Pancreas (tissue), 10 donors: ENCODE measurements at regions not wholly inside any gene's neighbourhood (a gene's known extent, or its start where the extent isn't known, plus 50 kb on each side); places are given as distances from the start of the nearest gene placed in this dataset.
A peak's percentile ranks its signal among the peaks of the same experiment; 100 is the strongest.

ENCODE experiments used
- ATAC-seq, 4 donors: fragments of 200-7000 bp; cut with Tn5 transposase; one replicate each; pipeline versions ENCODE4 v1.8.0 to v1.9.1; 2020; ENCODE audit warnings: mild to moderate bottlenecking in 4 of 4, moderate library complexity in 4 of 4
- DNase-seq, 6 donors: peaks; one replicate each; pipeline ENCODE4 v3.0.0-alpha.2; 2020
- FAIRE-seq: peaks from 2 replicates; lab custom pipeline; 2012; peaks lifted over from hg19 to GRCh38; lab: Jason Lieb, UNC
- H3K27ac ChIP-seq, 4 donors: fragments of 200-600 bp; sonication (generic); 1 replicate in 3 of 4; 2 replicates in 1 of 4; pipeline versions ENCODE4 v1.5.0 to v1.8.0; 2020
- H3K27me3 ChIP-seq, 4 donors: fragments of 200-600 bp; one replicate each; pipeline ENCODE4 v1.8.0; 2021
- H3K36me3 ChIP-seq, 3 donors: fragments of 200-600 bp; sonication (generic) in 1 of 3; one replicate each; pipeline versions ENCODE4 v1.5.0 to v1.8.0; 2020 to 2021
- H3K4me1 ChIP-seq, 3 donors: fragments of 200-600 bp; one replicate each; pipeline ENCODE4 v1.8.0; 2021
- H3K4me3 ChIP-seq, 4 donors: fragments of 200-600 bp; sonication (generic) in 2 of 4; one replicate each; pipeline versions ENCODE4 v1.5.0 to v1.8.0; 2020 to 2021
- H3K9me3 ChIP-seq, 4 donors: fragments of 200-600 bp; one replicate each; pipeline ENCODE4 v1.8.0; 2021
- CTCF ChIP-seq, 4 donors: fragments of 200-600 bp; sonication (generic) in 3 of 4; IDR thresholded peaks; one replicate each; pipeline versions ENCODE4 v1.5.0 to v1.8.0; 2021; ENCODE audit warnings: antibody characterized with exemption in 4 of 4
- WGBS, 2 donors: extraction: QIAGEN DNeasy Blood & Tissue Kit; methylation state at CpG; one replicate each; pipeline ENCODE4 v1.1.7; 2013; 5-methylcytosine and 5-hydroxymethylcytosine counted together
- intact Hi-C, 3 donors: fragments of 100-400 bp; cut with DNase I; formaldehyde crosslinking; loops; one replicate each; pipeline versions ENCODE4 v1.11.1 to v1.14.2; 2022
- donor health status: healthy with polysubstance abuse.
- donor health status: DM: no; HTN: no; CAD: no; lungs with moderate emphysema.
- donor health status: DM: no; HTN: no; CAD: no.
- donor health status: control.
- donor health status: control.
- donor health status: Bipolar disorder and iron deficiency.
- donor health status: DM: yes; HTN: yes; CAD: no.
- donor health status: DM: no; HTN: no; CAD: no.
- donor health status: DM: no; HTN: no; CAD: no.
- donor health status: DM: yes; HTN: yes; CAD: no.

GRCh38 chr15:89393056-89393455 lies 58.4 kb upstream of the POLG start:
- H3K9me3 ChIP-seq = no peaks in the 10 kb centered on the region
- no peak overlapping the region for H3K4me3 ChIP-seq
- 76 to 82% methylated on average over 5 of the region's 5 CpGs for WGBS, 2 donors
- no peak for ATAC-seq
- DNase-seq = no peak
- intact Hi-C loops = no loop called here
- no peaks in the 10 kb centered on the region for H3K27me3 ChIP-seq
- H3K36me3 ChIP-seq = no peaks in the 10 kb centered on the region
- TF ChIP-seq CTCF (IDR thresholded peaks at IDR 0.05) = no peak
- H3K4me1 ChIP-seq = no peaks in the 10 kb centered on the region
- no peak for FAIRE-seq
- no peak overlapping the region for H3K27ac ChIP-seq

GRCh38 chr15:89391685-89392257 lies 57.1 kb upstream of the POLG start:
- Histone ChIP-seq H3K27ac (no peak overlapping the region), H3K27me3 (no peaks in the 10 kb centered on the region), H3K36me3 (no peaks in the 10 kb centered on the region), H3K9me3 (no peaks in the 10 kb centered on the region), H3K4me3 (no peak overlapping the region), H3K4me1 (no peaks in the 10 kb centered on the region)
- ATAC-seq (no peak), DNase-seq (no peak), FAIRE-seq (no peak)
- TF ChIP-seq CTCF (IDR thresholded peaks at IDR 0.05) = no peak
- intact Hi-C loops = no loop called here
- WGBS, 2 donors = 68 to 76% methylated on average over 12 of the region's 12 CpGs

- DNase-seq (peak in 1 of 6 donors; percentile 40), FAIRE-seq (no peak), ATAC-seq (no peak)
- Histone ChIP-seq H3K27me3 (no peaks in the 10 kb centered on the region), H3K4me3 (no peak overlapping the region), H3K9me3 (no peaks in the 10 kb centered on the region), H3K36me3 (no peaks in the 10 kb centered on the region), H3K27ac (no peak overlapping the region), H3K4me1 (no peaks in the 10 kb centered on the region)
- WGBS, 2 donors = 76 to 79% methylated on average over 19 of the region's 19 CpGs
- TF ChIP-seq CTCF (IDR thresholded peaks at IDR 0.05) = no peak
- intact Hi-C loops = no loop called here
Measured at GRCh38 chr15:89389841-89390603, 55.4 kb upstream of the POLG start.

GRCh38 chr15:89387140-89387903 lies 52.7 kb upstream of the POLG start:
- no peak for DNase-seq
- WGBS, 2 donors = 76 to 85% methylated on average over 12 of the region's 12 CpGs

More at GRCh38 chr15:89387140-89387903, 52.7 kb upstream of the POLG start:
- no peaks in the 10 kb centered on the region for H3K4me1 ChIP-seq
- H3K27ac ChIP-seq = no peak overlapping the region
- H3K27me3 ChIP-seq = no peaks in the 10 kb centered on the region
- no peak for FAIRE-seq
- no peak for ATAC-seq
- intact Hi-C loops = no loop called here
- H3K36me3 ChIP-seq = no peaks in the 10 kb centered on the region
- H3K4me3 ChIP-seq = no peak overlapping the region
- no peaks in the 10 kb centered on the region for H3K9me3 ChIP-seq
- no peak for TF ChIP-seq CTCF (IDR thresholded peaks at IDR 0.05)
